Muscle layer of colon (tissue), 2 donors: ENCODE measurements at regions not wholly inside any gene's neighbourhood (a gene's known extent, or its start where the extent isn't known, plus 50 kb on each side); places are given as distances from the start of the nearest gene placed in this dataset.
"Not testable (repeated sequence)": the region's sequence is repeated elsewhere in the genome, so short reads cannot be mapped to it uniquely, and the experiment has no call there.

Experiments used
- H3K27ac ChIP-seq: one replicate; pipeline ENCODE4 v1.7.0; 2013; ENCODE audit warnings: low read depth, mild to moderate bottlenecking, low read length, moderate library complexity
- H3K27me3 ChIP-seq, 2 donors: one replicate each; pipeline ENCODE4 v1.7.0; 2013; ENCODE audit warnings: low read length in 2 of 2, mild to moderate bottlenecking in 2 of 2; ENCODE audit not compliant: insufficient read depth in 2 of 2, control insufficient read depth in 1 of 2
- H3K36me3 ChIP-seq: one replicate; pipeline ENCODE4 v1.7.0; 2013; ENCODE audit warnings: mild to moderate bottlenecking, low read length; ENCODE audit not compliant: insufficient read depth
- H3K4me1 ChIP-seq: one replicate; pipeline ENCODE4 v1.7.0; 2013; ENCODE audit warnings: mild to moderate bottlenecking, low read length; ENCODE audit not compliant: insufficient read depth
- H3K4me3 ChIP-seq, 2 donors: one replicate each; pipeline ENCODE4 v1.7.0; 2013; ENCODE audit warnings: low read length in 2 of 2, low read depth in 1 of 2, mild to moderate bottlenecking in 1 of 2, moderate library complexity in 1 of 2
- H3K9ac ChIP-seq: one replicate; pipeline ENCODE4 v1.7.0; 2013; ENCODE audit warnings: low read length
- H3K9me3 ChIP-seq: one replicate; pipeline ENCODE4 v1.7.0; 2013; ENCODE audit warnings: mild to moderate bottlenecking, low read length
- donor health status: abdominal sarcoma.
- donor health status: Adenocarcinoma of cecum.

DNA sequence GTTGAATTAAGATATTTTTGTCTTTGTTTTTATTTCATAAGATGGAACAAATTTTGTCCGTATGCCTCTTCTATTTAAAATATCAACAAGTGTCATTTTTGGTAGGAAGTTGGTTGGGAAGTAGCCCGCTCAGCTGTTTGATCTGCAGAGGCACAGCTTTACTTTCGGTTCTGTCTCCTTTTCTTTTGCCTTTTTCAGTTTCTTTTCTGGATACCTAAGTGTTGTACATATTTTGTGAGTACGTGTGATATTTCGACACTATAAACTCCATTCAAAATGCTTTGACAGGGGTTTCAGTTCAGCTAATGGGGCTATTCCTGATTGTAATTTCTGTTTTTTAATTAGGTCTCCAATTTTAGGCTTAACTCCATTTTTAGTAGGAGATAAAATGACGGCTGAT lies 1785.0 kb upstream of the LRRTM1 start:
- H3K9me3 ChIP-seq: no peaks in the 10 kb centered on the region
- no peak overlapping the region for H3K9ac ChIP-seq
- no peaks in the 10 kb centered on the region for H3K4me1 ChIP-seq
- H3K4me3 ChIP-seq: no peak overlapping the region
- no peaks in the 10 kb centered on the region for H3K36me3 ChIP-seq
- H3K27ac ChIP-seq: no peak overlapping the region
- H3K27me3 ChIP-seq: no peaks in the 10 kb centered on the region

DNA sequence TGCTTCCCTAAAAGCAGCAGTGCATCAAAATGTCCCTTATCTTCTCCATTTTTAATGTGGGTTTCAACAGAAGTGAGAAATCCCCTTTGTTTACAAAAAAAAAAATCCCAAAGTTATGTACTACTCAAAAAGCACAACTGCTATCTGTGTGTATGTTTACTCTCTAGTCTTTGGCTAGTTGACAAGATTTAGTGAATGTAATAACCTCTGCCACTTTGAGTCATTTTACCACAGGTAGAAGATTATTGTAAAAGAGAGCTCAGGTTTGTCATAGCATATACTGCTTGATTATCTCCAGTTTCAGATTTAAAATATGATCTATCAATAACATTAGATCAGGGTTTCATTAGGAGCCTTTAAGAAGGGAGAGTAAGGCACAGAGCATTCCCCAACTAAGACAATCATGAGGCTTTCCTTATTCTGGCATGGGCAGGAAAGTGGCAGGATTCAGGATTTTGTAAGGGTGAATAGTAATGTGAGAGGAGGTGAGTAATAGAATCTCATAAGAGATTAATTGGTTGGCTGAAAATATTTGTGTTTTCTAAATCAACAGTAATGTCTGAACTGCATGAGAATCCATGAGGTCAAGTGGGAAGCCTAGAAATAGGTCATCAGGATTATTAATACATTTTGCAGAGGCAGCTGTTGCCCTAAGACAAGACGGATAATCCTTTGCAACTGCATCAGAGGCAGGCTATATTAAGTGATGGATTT lies 1780.3 kb upstream of the LRRTM1 start:
- no peak overlapping the region for H3K9ac ChIP-seq
- no peaks in the 10 kb centered on the region for H3K36me3 ChIP-seq
- H3K9me3 ChIP-seq: no peaks in the 10 kb centered on the region
- H3K27ac ChIP-seq: no peak overlapping the region
- H3K4me3 ChIP-seq: no peak overlapping the region
- H3K4me1 ChIP-seq: no peaks in the 10 kb centered on the region
- H3K27me3 ChIP-seq: no peaks in the 10 kb centered on the region

DNA sequence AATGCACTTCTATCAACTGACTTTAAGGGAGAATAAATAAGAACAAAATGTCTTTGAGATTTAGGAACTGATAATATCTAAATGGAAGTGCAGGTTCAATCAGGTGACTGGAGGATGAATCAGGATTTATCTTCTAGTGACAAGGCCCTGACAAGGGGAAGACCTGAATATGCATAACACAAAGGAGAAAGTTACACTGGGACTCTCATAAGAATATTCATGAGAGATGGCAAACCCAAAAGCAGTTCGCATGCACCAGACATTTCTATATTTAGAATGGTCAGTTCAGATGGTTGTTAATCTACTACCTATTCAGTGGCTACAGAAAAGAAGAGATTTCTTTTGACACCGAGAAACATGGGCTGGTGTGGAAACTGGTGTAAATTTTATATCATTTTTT lies 1771.3 kb upstream of the LRRTM1 start:
- Histone ChIP-seq H3K27ac (no peak overlapping the region), H3K4me3 (no peak overlapping the region), H3K9me3 (no peaks in the 10 kb centered on the region), H3K4me1 (no peaks in the 10 kb centered on the region), H3K9ac (no peak overlapping the region), H3K36me3 (no peaks in the 10 kb centered on the region), H3K27me3 (no peaks in the 10 kb centered on the region)

DNA sequence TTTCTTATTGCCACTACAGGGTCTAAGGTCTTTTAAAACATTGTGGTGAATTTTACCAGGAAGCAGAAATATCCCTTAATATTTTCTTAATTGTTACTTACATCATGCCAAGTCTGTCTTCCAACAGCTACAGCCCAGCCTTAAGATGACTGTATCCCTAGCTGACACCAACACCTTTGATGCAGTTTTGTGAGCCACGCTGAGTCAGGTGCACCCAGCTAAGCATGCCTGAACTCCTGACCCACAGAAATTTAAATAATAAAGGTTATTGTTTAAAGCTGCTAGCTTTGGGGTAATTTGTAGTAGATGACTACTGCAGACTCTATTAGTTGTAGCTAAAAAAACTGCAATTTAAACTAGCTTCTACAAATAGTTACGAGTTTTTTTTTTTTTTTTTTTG lies 1757.9 kb upstream of the LRRTM1 start:
- H3K36me3 ChIP-seq: no peaks in the 10 kb centered on the region
- H3K27me3 ChIP-seq: no peaks in the 10 kb centered on the region
- H3K4me1 ChIP-seq: no peaks in the 10 kb centered on the region
- H3K9me3 ChIP-seq: no peaks in the 10 kb centered on the region
- no peak overlapping the region for H3K27ac ChIP-seq
- H3K9ac ChIP-seq: no peak overlapping the region
- H3K4me3 ChIP-seq: no peak overlapping the region

DNA sequence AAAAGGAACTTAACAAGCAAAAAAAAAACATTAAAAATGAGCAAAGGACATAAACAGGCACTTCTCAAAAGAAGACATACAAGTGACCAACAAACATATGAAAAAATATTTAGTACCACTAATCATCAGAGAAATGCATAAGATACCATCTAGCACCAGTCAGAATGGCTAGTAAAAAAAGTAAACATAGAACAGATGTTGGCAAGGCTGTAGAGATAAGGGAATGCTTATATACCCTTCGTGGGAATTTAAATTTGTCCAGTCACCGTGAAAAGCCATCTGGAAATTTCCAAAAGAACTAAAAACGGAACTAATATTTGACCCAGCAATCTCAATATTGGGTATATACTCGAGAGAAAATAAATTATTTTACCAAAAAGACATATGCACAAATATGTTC lies 1751.3 kb upstream of the LRRTM1 start:
- H3K4me3 ChIP-seq: no peak overlapping the region
- H3K27ac ChIP-seq: no peak overlapping the region
- no peaks in the 10 kb centered on the region for H3K27me3 ChIP-seq
- no peaks in the 10 kb centered on the region for H3K4me1 ChIP-seq
- no peaks in the 10 kb centered on the region for H3K36me3 ChIP-seq
- H3K9me3 ChIP-seq: no peaks in the 10 kb centered on the region
- no peak overlapping the region for H3K9ac ChIP-seq

DNA sequence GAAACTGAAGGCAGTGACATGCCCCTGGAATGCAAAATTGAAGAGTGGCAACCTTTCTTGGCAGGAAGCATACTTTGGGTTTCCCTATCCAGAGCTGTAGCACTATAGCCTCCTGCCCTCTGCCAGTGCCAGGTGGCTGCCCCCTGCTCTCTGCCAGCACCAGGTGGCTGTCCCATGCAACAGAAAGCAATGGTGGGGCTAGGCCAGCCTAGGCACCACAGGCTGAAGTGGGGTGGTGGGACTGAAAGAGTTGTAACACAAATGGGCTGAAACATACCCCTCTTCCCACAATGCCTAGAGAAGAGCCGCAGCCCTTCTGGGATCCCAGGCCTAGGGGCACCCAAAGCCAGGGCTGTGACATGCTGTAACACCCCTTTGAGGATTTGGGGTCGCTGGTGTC lies 1739.3 kb upstream of the LRRTM1 start:
- Histone ChIP-seq H3K36me3 (no peaks in the 10 kb centered on the region), H3K9me3 (no peaks in the 10 kb centered on the region)

DNA sequence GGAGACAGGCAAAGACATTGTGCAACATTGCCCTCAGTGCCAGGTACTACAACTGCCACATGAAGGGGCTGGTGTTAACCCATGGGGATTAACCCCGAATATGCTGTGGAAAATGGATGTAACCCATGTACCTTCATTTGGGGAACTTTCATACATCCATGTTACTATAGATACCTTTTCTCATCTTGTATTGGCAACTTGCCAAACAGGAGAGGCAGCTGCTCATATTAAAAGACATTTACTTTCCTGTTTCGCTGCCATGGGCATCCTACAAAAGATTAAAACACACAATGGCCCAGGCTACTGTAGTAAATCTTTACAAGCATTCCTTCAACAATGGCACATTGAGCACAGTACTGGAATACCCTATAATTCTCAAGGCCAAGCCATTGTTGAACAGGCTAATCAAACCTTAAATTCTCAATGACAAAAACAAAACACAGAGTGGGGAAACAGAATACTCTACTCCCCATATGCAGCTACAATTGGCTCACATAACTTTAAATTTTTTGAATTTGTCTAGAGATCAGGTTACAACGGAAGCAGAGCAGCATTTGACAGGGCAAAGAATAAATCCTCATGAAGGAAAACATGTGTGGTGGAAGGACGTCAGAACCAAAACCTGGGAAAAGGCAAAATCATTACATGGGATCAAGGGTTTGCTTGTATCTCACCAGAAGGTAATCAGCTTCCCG lies 1723.5 kb upstream of the LRRTM1 start:
- Histone ChIP-seq H3K27me3 (no peaks in the 10 kb centered on the region), H3K4me3 (no peak overlapping the region), H3K9ac (no peak overlapping the region), H3K9me3 (no peaks in the 10 kb centered on the region), H3K27ac (no peak overlapping the region), H3K4me1 (no peaks in the 10 kb centered on the region), H3K36me3 (no peaks in the 10 kb centered on the region)

More for the DNA sequence above, 1739.3 kb upstream of the LRRTM1 start:
- H3K4me1 ChIP-seq: no peaks in the 10 kb centered on the region
- no peaks in the 10 kb centered on the region for H3K27me3 ChIP-seq
- no peak overlapping the region for H3K9ac ChIP-seq
- H3K4me3 ChIP-seq: no peak overlapping the region
- no peak overlapping the region for H3K27ac ChIP-seq

DNA sequence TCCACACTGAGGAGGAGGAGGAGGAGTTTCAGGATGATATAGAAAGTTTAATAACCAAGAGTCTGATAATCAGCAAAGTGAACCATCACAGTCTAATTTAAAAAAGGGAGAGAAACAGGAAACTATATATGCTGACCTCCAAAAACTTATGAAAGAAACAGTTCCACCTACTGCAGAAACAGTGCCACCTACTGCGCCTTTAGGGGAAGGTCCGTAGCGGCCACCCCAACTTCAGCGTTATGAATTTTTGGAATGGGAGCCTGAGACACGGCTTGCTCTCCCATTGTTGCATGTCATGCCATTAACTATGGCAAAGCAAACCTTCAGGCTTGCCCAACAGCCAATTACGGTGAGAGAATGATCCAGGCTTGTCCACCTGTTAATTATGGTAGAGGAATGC lies 1719.2 kb upstream of the LRRTM1 start:
- H3K4me1 ChIP-seq: no peaks in the 10 kb centered on the region
- no peaks in the 10 kb centered on the region for H3K36me3 ChIP-seq
- no peak overlapping the region for H3K4me3 ChIP-seq
- no peak overlapping the region for H3K27ac ChIP-seq
- no peaks in the 10 kb centered on the region for H3K9me3 ChIP-seq
- no peak overlapping the region for H3K9ac ChIP-seq
- no peaks in the 10 kb centered on the region for H3K27me3 ChIP-seq

DNA sequence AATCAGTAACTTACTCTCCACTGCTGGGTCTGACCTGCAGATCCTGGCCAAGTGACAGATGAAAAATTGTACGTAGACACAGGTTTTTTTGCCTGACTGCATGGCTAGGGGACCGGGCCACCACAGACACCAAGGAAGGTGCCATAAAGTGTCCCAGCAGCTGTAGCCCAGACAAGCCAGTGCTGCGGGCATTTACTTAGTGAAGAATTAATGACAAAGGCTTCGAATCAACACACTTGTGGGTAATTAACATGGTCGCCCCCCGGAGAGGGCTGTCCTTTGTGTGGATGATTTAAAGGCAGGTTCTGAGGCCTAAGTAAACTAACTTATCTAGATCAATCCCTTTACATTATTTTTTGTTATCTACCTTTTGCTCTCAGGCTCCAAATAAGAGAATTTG lies 1709.1 kb upstream of the LRRTM1 start:
- Histone ChIP-seq H3K4me3 (no peak overlapping the region), H3K4me1 (no peaks in the 10 kb centered on the region), H3K36me3 (no peaks in the 10 kb centered on the region), H3K27ac (no peak overlapping the region), H3K27me3 (no peaks in the 10 kb centered on the region), H3K9me3 (no peaks in the 10 kb centered on the region), H3K9ac (no peak overlapping the region)

DNA sequence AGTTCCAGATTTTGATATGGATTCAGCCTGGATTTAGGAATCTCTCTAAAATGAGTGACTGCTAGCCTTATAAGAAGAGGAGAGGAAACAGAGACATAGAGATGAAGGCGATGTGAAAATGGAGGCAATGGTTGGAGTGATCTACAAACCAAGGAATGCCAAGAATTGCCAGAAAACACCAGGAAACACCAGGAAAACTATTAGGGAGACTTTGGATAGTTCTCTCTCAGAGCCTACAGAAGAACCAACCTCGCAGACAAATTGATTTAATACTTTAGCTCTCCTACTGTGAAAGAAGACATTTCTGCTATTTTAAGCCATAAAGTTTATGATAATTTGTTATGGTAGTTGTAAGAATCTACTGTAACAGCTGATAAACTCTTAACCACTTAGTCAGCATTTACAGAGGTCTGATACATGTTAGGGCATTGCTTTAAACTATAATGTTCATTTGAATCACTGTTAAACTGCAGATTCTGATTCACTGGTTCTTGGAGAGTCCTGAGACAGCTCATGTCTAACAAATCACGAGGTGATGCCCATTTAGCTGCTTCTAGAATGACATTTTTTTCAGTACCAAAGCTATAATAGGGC lies 1702.6 kb upstream of the LRRTM1 start:
- Histone ChIP-seq H3K4me3 (no peak overlapping the region), H3K27me3 (no peaks in the 10 kb centered on the region), H3K9me3 (no peaks in the 10 kb centered on the region), H3K4me1 (no peaks in the 10 kb centered on the region), H3K27ac (no peak overlapping the region), H3K9ac (no peak overlapping the region), H3K36me3 (no peaks in the 10 kb centered on the region)

DNA sequence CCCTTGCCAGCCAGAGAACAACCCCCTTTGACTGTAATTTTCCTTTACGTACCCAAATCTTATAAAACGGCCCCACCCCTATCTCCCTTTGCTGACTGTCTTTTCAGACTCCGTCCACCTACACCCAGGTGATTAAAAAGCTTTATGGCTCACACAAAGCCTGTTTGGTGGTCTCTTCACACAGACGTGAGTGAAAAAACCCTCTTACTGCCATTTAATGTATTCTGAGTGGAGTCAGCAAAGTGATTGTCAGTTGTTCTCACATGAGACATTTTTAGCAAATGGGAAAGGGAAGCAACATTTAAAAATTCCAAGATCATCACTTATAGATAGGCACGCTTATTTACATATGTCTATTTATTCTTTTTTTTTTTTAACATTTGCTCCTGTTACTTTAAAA lies 1701.3 kb upstream of the LRRTM1 start:
- H3K27ac ChIP-seq, H3K27me3 ChIP-seq, H3K9me3 ChIP-seq, H3K9ac ChIP-seq, H3K4me1 ChIP-seq, H3K4me3 ChIP-seq, H3K36me3 ChIP-seq: not testable (repeated sequence)

DNA sequence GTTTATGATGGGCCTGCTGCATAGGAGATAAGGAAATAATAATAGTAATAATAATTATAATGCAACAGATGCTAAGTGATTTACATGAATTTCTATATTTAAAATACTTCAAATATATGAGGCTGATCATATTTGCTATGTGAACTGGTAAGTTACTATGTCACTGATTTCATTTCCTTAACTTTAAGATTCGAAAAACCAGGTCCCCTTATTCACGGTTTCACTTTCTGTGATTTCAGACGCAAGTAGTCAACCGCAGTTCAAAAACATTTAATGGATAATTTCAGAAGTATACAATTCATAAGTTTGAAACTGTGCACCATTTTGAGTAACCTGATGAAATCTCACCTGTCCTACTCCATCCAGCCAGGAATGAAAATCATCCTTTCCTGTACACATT lies 1697.1 kb upstream of the LRRTM1 start:
- H3K4me1 ChIP-seq: no peaks in the 10 kb centered on the region
- no peak overlapping the region for H3K4me3 ChIP-seq
- no peaks in the 10 kb centered on the region for H3K36me3 ChIP-seq
- H3K27ac ChIP-seq: no peak overlapping the region
- no peaks in the 10 kb centered on the region for H3K27me3 ChIP-seq
- H3K9me3 ChIP-seq: no peaks in the 10 kb centered on the region
- no peak overlapping the region for H3K9ac ChIP-seq
